ENCODE measurements at regions not wholly inside any gene's neighbourhood (a gene's known extent, or its start where the extent isn't known, plus 50 kb on each side); places are given as distances from the start of the nearest gene placed in this dataset.
"Not testable (repeated sequence)": the region's sequence is repeated elsewhere in the genome, so short reads cannot be mapped to it uniquely, and the experiment has no call there.

GRCh38 chr10:23584396-23584795 is 145.5 kb downstream of the OTUD1 start:
- no peak for DNase-seq
- Mint-ChIP-seq H3K36me3 (ENCODE audit: low read depth) (no peaks in the 10 kb centered on the region), H3K4me3 (no peak overlapping the region), H3K27ac (no peak overlapping the region), H3K4me1 (no peaks in the 10 kb centered on the region), H3K27me3 (ENCODE audit: low read depth, poor library complexity) (no peaks in the 10 kb centered on the region), H3K9me3 (peaks cover 20% of the 10 kb centered on the region)
- no peak for TF ChIP-seq CTCF (IDR thresholded peaks at IDR 0.05)

- no peaks in the 10 kb centered on the region for H3K36me3 Mint-ChIP-seq (ENCODE audit: low read depth)
- no peak overlapping the region for H3K4me3 Mint-ChIP-seq
- no peak for TF ChIP-seq CTCF (IDR thresholded peaks at IDR 0.05)
- H3K4me1 Mint-ChIP-seq, result no peaks in the 10 kb centered on the region
- DNase-seq, result no peak
- H3K27me3 Mint-ChIP-seq (ENCODE audit: low read depth, poor library complexity), result no peaks in the 10 kb centered on the region
- no peak overlapping the region for H3K27ac Mint-ChIP-seq
- H3K9me3 Mint-ChIP-seq, result peaks cover 21% of the 10 kb centered on the region
These were observed 146.3 kb downstream of the OTUD1 start for GRCh38 chr10:23585186-23585585.

GRCh38 chr10:23585666-23586065 is 146.8 kb downstream of the OTUD1 start:
- Mint-ChIP-seq H3K4me1 (no peaks in the 10 kb centered on the region), H3K9me3 (peaks cover 21% of the 10 kb centered on the region), H3K27me3 (ENCODE audit: low read depth, poor library complexity) (no peaks in the 10 kb centered on the region), H3K27ac (no peak overlapping the region), H3K4me3 (no peak overlapping the region), H3K36me3 (ENCODE audit: low read depth) (no peaks in the 10 kb centered on the region)
- no peak for DNase-seq
- no peak for TF ChIP-seq CTCF (IDR thresholded peaks at IDR 0.05)

GRCh38 chr10:23595278-23595677 is 156.4 kb downstream of the OTUD1 start:
- H3K4me1 Mint-ChIP-seq; H3K27me3 Mint-ChIP-seq (ENCODE audit: low read depth, poor library complexity); H3K36me3 Mint-ChIP-seq (ENCODE audit: low read depth); H3K4me3 Mint-ChIP-seq; H3K27ac Mint-ChIP-seq; DNase-seq: not testable (repeated sequence)
- peaks cover 77% of the 10 kb centered on the region for H3K9me3 Mint-ChIP-seq

- Mint-ChIP-seq H3K4me3 (no peak overlapping the region), H3K27ac (no peak overlapping the region), H3K36me3 (ENCODE audit: low read depth) (no peaks in the 10 kb centered on the region), H3K27me3 (ENCODE audit: low read depth, poor library complexity) (peaks cover 4% of the 10 kb centered on the region), H3K9me3 (peaks cover 9% of the 10 kb centered on the region), H3K4me1 (peaks cover 25% of the 10 kb centered on the region)
- TF ChIP-seq CTCF (IDR thresholded peaks at IDR 0.05), result no peak
- no peak for DNase-seq
These were observed 165.7 kb downstream of the OTUD1 start for GRCh38 chr10:23604613-23605012.

- no peak for DNase-seq
- TF ChIP-seq CTCF (IDR thresholded peaks at IDR 0.05), result no peak
- Mint-ChIP-seq H3K36me3 (ENCODE audit: low read depth) (no peaks in the 10 kb centered on the region), H3K9me3 (no peaks in the 10 kb centered on the region), H3K4me1 (peaks cover 25% of the 10 kb centered on the region), H3K27ac (no peak overlapping the region), H3K4me3 (no peak overlapping the region), H3K27me3 (ENCODE audit: low read depth, poor library complexity) (peaks cover 4% of the 10 kb centered on the region)
These were observed 167.6 kb downstream of the OTUD1 start for GRCh38 chr10:23606456-23606855.
